Panc1 (cell line): ENCODE measurements at regions not wholly inside any gene's neighbourhood (a gene's known extent, or its start where the extent isn't known, plus 50 kb on each side); places are given as distances from the start of the nearest gene placed in this dataset.

Source experiments
- ATAC-seq: fragments of 200-7000 bp; cut with Tn5 transposase; 2 replicates; pipeline ENCODE4 v1.9.1; 2020; ENCODE audit warnings: mild to moderate bottlenecking, moderate library complexity
- BruUV-seq: library from RNA; stranded (reverse); fragments of 400-500 nt; replicated peaks from 2 replicates; lab custom pipeline; 2021; lab: Mats Ljungman, UMichigan
- CTCF ChIA-PET: fragments of 300-600 bp; sonication (Branson Sonifier 250); formaldehyde crosslinking; loops from one replicate; lab custom pipeline; 2022; ENCODE audit warnings: antibody characterized with exemption; lab: Charles Lee
- POLR2A ChIA-PET: fragments of 300-600 bp; sonication (Branson Sonifier 250); formaldehyde crosslinking; loops from one replicate; lab custom pipeline; 2022; ENCODE audit warnings: antibody characterized with exemption; lab: Charles Lee
- DNase-seq: peaks from one replicate; pipeline ENCODE4 v3.0.0-alpha.2; 2010; ENCODE audit warnings: low read depth, low spot score
- H3K27ac ChIP-seq: 2 replicates; pipeline ENCODE4 v1.5.1; 2011; ENCODE audit warnings: mild to moderate bottlenecking, low read length, inconsistent platforms
- H3K27me3 ChIP-seq: fragments of 200-500 bp; sonication (Bioruptor generic); 2 replicates; pipeline ENCODE4 v1.6.0; 2014; ENCODE audit warnings: low read length, inconsistent platforms; ENCODE audit not compliant: control insufficient read depth, insufficient read depth
- H3K36me3 ChIP-seq: fragments of 200-500 bp; sonication (Bioruptor generic); 2 replicates; pipeline ENCODE4 v1.5.1; 2014; ENCODE audit warnings: inconsistent platforms, mild to moderate bottlenecking, low read length, moderate library complexity; ENCODE audit not compliant: control insufficient read depth, insufficient read depth
- H3K4me1 ChIP-seq: 2 replicates; pipeline ENCODE4 v1.5.1; 2011; ENCODE audit warnings: inconsistent platforms, mild to moderate bottlenecking, low read length, moderate library complexity; ENCODE audit not compliant: control insufficient read depth, insufficient read depth
- H3K4me3 ChIP-seq, 2 experiments: 2 replicates each; pipeline ENCODE4 v1.5.1; 2011 to 2012; ENCODE audit warnings: low read depth in 2 of 2, low read length in 2 of 2, mild to moderate bottlenecking in 2 of 2, inconsistent platforms in 1 of 2, moderate library complexity in 1 of 2
- H3K9me3 ChIP-seq: fragments of 200-500 bp; sonication (Bioruptor generic); 2 replicates; pipeline ENCODE4 v1.5.1; 2014; ENCODE audit warnings: low read depth, mild to moderate bottlenecking, inconsistent platforms, low read length, moderate library complexity; ENCODE audit not compliant: control insufficient read depth, insufficient read depth
- CTCF ChIP-seq: fragments of 450-650 bp; IDR thresholded peaks from 2 replicates; pipeline ENCODE4 v1.5.1; 2017; ENCODE audit warnings: mild to moderate bottlenecking
- POLR2AphosphoS5 ChIP-seq: IDR thresholded peaks from 2 replicates; pipeline ENCODE4 v1.6.1; 2012; ENCODE audit warnings: mild to moderate bottlenecking, low read depth, low read length, moderate library complexity
- REST ChIP-seq, 2 experiments: IDR thresholded peaks; 2 replicates each; pipeline ENCODE4 v1.6.1; 2011 to 2012; ENCODE audit warnings: low read depth in 2 of 2, control low read depth in 1 of 2, low read length in 1 of 2, mild to moderate bottlenecking in 1 of 2, moderate library complexity in 1 of 2; ENCODE audit not compliant: insufficient read depth in 1 of 2
- SIN3A ChIP-seq: IDR thresholded peaks from 2 replicates; pipeline ENCODE4 v1.6.1; 2012; ENCODE audit warnings: low read depth, mild to moderate bottlenecking, low read length, moderate library complexity, borderline replicate concordance; ENCODE audit not compliant: insufficient read depth
- TCF7L2 ChIP-seq: IDR thresholded peaks from 2 replicates; pipeline ENCODE4 v1.6.1; 2011; ENCODE audit warnings: mild to moderate bottlenecking, low read depth, low read length, inconsistent platforms
- in situ Hi-C: cut with HindIII; loops from 2 replicates; pipeline ENCODE4 v1.10.0; 2016; ENCODE audit warnings: low sequenced_read_pairs, low pct_unique_long_range_greater_than_20kb
- intact Hi-C: fragments of 100-400 bp; cut with micrococcal nuclease; formaldehyde crosslinking; loops from one replicate; pipeline ENCODE4 v1.10.0; 2022; ENCODE audit not compliant: unreplicated experiment

GRCh38 chr7:24063721-24064120, 220.3 kb upstream of the NPY start:
- no peak overlapping the region for H3K27ac ChIP-seq
- BruUV-seq: no TSS peak
- intact Hi-C loops: no loop called here
- POLR2A ChIA-PET: no interaction called here
- DNase-seq: no peak
- no peaks in the 10 kb centered on the region for H3K4me1 ChIP-seq
- no peak overlapping the region for H3K4me3 ChIP-seq
- in situ Hi-C loops: no loop called here
- no peaks in the 10 kb centered on the region for H3K27me3 ChIP-seq
- no peak for ATAC-seq
- H3K9me3 ChIP-seq: no peaks in the 10 kb centered on the region
- no peak for TF ChIP-seq TCF7L2
- TF ChIP-seq REST (IDR thresholded peaks at IDR 0.05; ENCODE audit: insufficient read depth in 1 of 2, low read depth in 2 of 2, low read length in 1 of 2): no peak
- no peak for TF ChIP-seq SIN3A
- TF ChIP-seq CTCF: no peak
- TF ChIP-seq POLR2AphosphoS5: no peak
- H3K36me3 ChIP-seq: no peaks in the 10 kb centered on the region
- CTCF ChIA-PET: no interaction called here

DNA sequence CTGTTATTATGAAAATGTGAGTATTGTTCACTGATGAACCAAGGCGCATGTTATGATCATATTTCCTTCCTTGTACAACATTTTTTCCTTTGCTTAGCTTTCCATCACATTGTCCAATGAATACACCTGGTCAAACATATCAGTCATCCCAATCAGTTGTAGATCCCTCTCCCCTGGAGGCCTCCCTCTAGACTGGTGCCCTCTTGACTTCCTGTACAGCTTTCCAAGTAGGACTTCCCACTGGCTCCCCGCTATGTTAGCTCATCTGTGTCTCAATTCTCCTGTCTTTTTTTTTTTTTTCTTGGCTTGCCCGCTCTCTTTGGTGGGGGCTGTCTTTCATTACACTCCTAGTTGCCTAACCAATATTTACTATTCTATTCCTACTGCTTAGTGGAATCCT, 214.2 kb upstream of the NPY start:
- no peak overlapping the region for H3K4me3 ChIP-seq
- no peaks in the 10 kb centered on the region; the same call in 1 of the 2 replicates for H3K27me3 ChIP-seq
- BruUV-seq: no TSS peak
- no peak overlapping the region for H3K27ac ChIP-seq
- in situ Hi-C loops (no loop called here), intact Hi-C loops (no loop called here)
- ATAC-seq (no peak), DNase-seq (no peak)
- H3K4me1 ChIP-seq: no peaks in the 10 kb centered on the region
- no peaks in the 10 kb centered on the region for H3K36me3 ChIP-seq
- ChIA-PET CTCF (no interaction called here), POLR2A (no interaction called here)
- no peaks in the 10 kb centered on the region for H3K9me3 ChIP-seq
- no peak for TF ChIP-seq TCF7L2
- no peak for TF ChIP-seq CTCF
- no peak for TF ChIP-seq SIN3A
- no peak for TF ChIP-seq REST (IDR thresholded peaks at IDR 0.05; ENCODE audit: insufficient read depth in 1 of 2, low read depth in 2 of 2, low read length in 1 of 2)
- no peak for TF ChIP-seq POLR2AphosphoS5
